ENCODE measurements at regions not wholly inside any gene's neighbourhood (a gene's known extent, or its start where the extent isn't known, plus 50 kb on each side); places are given as distances from the start of the nearest gene placed in this dataset.

- H2AFZ ChIP-seq, result no peak overlapping the region
- H3K36me3 ChIP-seq (ENCODE audit: low read depth), result no peaks in the 10 kb centered on the region
- no peaks in the 10 kb centered on the region for H3K9me3 ChIP-seq (ENCODE audit: low read depth)
- H3K9me2 ChIP-seq (ENCODE audit: insufficient read depth), result no peaks in the 10 kb centered on the region
- no peak for DNase-seq
- no peaks in the 10 kb centered on the region for H3K27me3 ChIP-seq (replicated peaks; ENCODE audit: insufficient read depth)
- in situ Hi-C loops (cut with MboI), result no loop called here
- no peaks in the 10 kb centered on the region for H3F3A ChIP-seq (ENCODE audit: insufficient read depth)
- H3K79me2 ChIP-seq (ENCODE audit: insufficient read depth), result no peaks in the 10 kb centered on the region
- TF ChIP-seq EZH2phosphoT487 (IDR thresholded peaks at IDR 0.05; ENCODE audit: insufficient read depth, low read depth) (no peak), EZH2 (IDR thresholded peaks at IDR 0.05; ENCODE audit: insufficient read depth, poor library complexity, severe bottlenecking) (no peak)
- H3K27ac ChIP-seq, result no peak overlapping the region
- no peaks in the 10 kb centered on the region for H3K4me1 ChIP-seq (ENCODE audit: insufficient read depth)
- 89 to 91% methylated on average over 4 of the region's 4 CpGs for WGBS, 2 experiments (ENCODE audit: low coverage in 1 of 2, low lambda C conversion rate in 2 of 2, missing lambda C conversion rate in 2 of 2)
- no peaks in the 10 kb centered on the region for H4K20me1 ChIP-seq (ENCODE audit: insufficient read depth)
- H3K4me2 ChIP-seq (ENCODE audit: unreplicated experiment), result no peak overlapping the region
- H3K4me3 ChIP-seq, result no peak overlapping the region
- H3K9ac ChIP-seq, result no peak overlapping the region
These were observed 138.0 kb upstream of the DNAH14 start for GRCh38 chr1:224791362-224791941.

GRCh38 chr1:224795591-224795990 is 133.9 kb upstream of the DNAH14 start:
- 44 to 47% methylated on average over 2 of the region's 2 CpGs for WGBS, 2 experiments (ENCODE audit: low coverage in 1 of 2, low lambda C conversion rate in 2 of 2, missing lambda C conversion rate in 2 of 2)
- Histone ChIP-seq H3K4me2 (ENCODE audit: unreplicated experiment) (no peak overlapping the region), H3K79me2 (ENCODE audit: insufficient read depth) (no peaks in the 10 kb centered on the region), H3K4me1 (ENCODE audit: insufficient read depth) (no peaks in the 10 kb centered on the region), H3F3A (ENCODE audit: insufficient read depth) (no peaks in the 10 kb centered on the region), H3K27me3 (replicated peaks; ENCODE audit: insufficient read depth) (no peaks in the 10 kb centered on the region), H4K20me1 (ENCODE audit: insufficient read depth) (no peaks in the 10 kb centered on the region), H3K4me3 (no peak overlapping the region), H3K9me2 (ENCODE audit: insufficient read depth) (no peaks in the 10 kb centered on the region), H3K9me3 (ENCODE audit: low read depth) (no peaks in the 10 kb centered on the region), H2AFZ (no peak overlapping the region), H3K27ac (no peak overlapping the region), H3K36me3 (ENCODE audit: low read depth) (no peaks in the 10 kb centered on the region), H3K9ac (no peak overlapping the region)
- DNase-seq, result no peak
- in situ Hi-C loops (cut with MboI), result no loop called here
- TF ChIP-seq EZH2 (IDR thresholded peaks at IDR 0.05; ENCODE audit: insufficient read depth, poor library complexity, severe bottlenecking) (no peak), EZH2phosphoT487 (IDR thresholded peaks at IDR 0.05; ENCODE audit: insufficient read depth, low read depth) (no peak)

- H3K9me2 ChIP-seq (ENCODE audit: insufficient read depth), result no peaks in the 10 kb centered on the region
- no peaks in the 10 kb centered on the region for H3K79me2 ChIP-seq (ENCODE audit: insufficient read depth)
- H3K4me1 ChIP-seq (ENCODE audit: insufficient read depth), result no peaks in the 10 kb centered on the region
- no peaks in the 10 kb centered on the region for H3K36me3 ChIP-seq (ENCODE audit: low read depth)
- no peak overlapping the region for H2AFZ ChIP-seq
- 58 to 70% methylated on average over 3 of the region's 3 CpGs for WGBS, 2 experiments (ENCODE audit: low coverage in 1 of 2, low lambda C conversion rate in 2 of 2, missing lambda C conversion rate in 2 of 2)
- no peaks in the 10 kb centered on the region for H4K20me1 ChIP-seq (ENCODE audit: insufficient read depth)
- H3F3A ChIP-seq (ENCODE audit: insufficient read depth), result no peaks in the 10 kb centered on the region
- in situ Hi-C loops (cut with MboI), result no loop called here
- TF ChIP-seq EZH2 (IDR thresholded peaks at IDR 0.05; ENCODE audit: insufficient read depth, poor library complexity, severe bottlenecking) (no peak), EZH2phosphoT487 (IDR thresholded peaks at IDR 0.05; ENCODE audit: insufficient read depth, low read depth) (no peak)
- DNase-seq, result no peak
- no peaks in the 10 kb centered on the region for H3K27me3 ChIP-seq (replicated peaks; ENCODE audit: insufficient read depth)
- H3K27ac ChIP-seq, result no peak overlapping the region
- no peaks in the 10 kb centered on the region for H3K9me3 ChIP-seq (ENCODE audit: low read depth)
- no peak overlapping the region for H3K9ac ChIP-seq
- H3K4me2 ChIP-seq (ENCODE audit: unreplicated experiment), result no peak overlapping the region
- H3K4me3 ChIP-seq, result no peak overlapping the region
These were observed 130.4 kb upstream of the DNAH14 start for GRCh38 chr1:224799083-224799482.

GRCh38 chr1:224800486-224801119 is 128.9 kb upstream of the DNAH14 start:
- no peaks in the 10 kb centered on the region for H3K36me3 ChIP-seq (ENCODE audit: low read depth)
- H3F3A ChIP-seq (ENCODE audit: insufficient read depth), result no peaks in the 10 kb centered on the region
- no peak overlapping the region for H3K4me3 ChIP-seq
- H2AFZ ChIP-seq, result no peak overlapping the region
- H3K27me3 ChIP-seq (replicated peaks; ENCODE audit: insufficient read depth), result no peaks in the 10 kb centered on the region
- H4K20me1 ChIP-seq (ENCODE audit: insufficient read depth), result no peaks in the 10 kb centered on the region
- H3K27ac ChIP-seq, result no peak overlapping the region
- no peak overlapping the region for H3K4me2 ChIP-seq (ENCODE audit: unreplicated experiment)
- H3K9ac ChIP-seq, result no peak overlapping the region
- H3K9me3 ChIP-seq (ENCODE audit: low read depth), result no peaks in the 10 kb centered on the region
- no peaks in the 10 kb centered on the region for H3K9me2 ChIP-seq (ENCODE audit: insufficient read depth)
- TF ChIP-seq EZH2 (IDR thresholded peaks at IDR 0.05; ENCODE audit: insufficient read depth, poor library complexity, severe bottlenecking) (no peak), EZH2phosphoT487 (IDR thresholded peaks at IDR 0.05; ENCODE audit: insufficient read depth, low read depth) (no peak)
- no peaks in the 10 kb centered on the region for H3K79me2 ChIP-seq (ENCODE audit: insufficient read depth)
- no peak for DNase-seq
- in situ Hi-C loops (cut with MboI), result no loop called here
- 51 to 53% methylated on average over 8 of the region's 8 CpGs for WGBS, 2 experiments (ENCODE audit: low coverage in 1 of 2, low lambda C conversion rate in 2 of 2, missing lambda C conversion rate in 2 of 2)
- H3K4me1 ChIP-seq (ENCODE audit: insufficient read depth), result no peaks in the 10 kb centered on the region

All from GM23248 (cell line).